HCT116 (cell line): ENCODE measurements at regions not wholly inside any gene's neighbourhood (a gene's known extent, or its start where the extent isn't known, plus 50 kb on each side); places are given as distances from the start of the nearest gene placed in this dataset.
"Not testable (repeated sequence)": the region's sequence is repeated elsewhere in the genome, so short reads cannot be mapped to it uniquely, and the experiment has no call there.

Source experiments
- ATAC-seq: fragments of 200-7000 bp; cut with Tn5 transposase; 2 replicates; pipeline ENCODE4 v1.9.1; 2020; ENCODE audit warnings: mild to moderate bottlenecking, moderate library complexity
- BruUV-seq: library from RNA; stranded (reverse); fragments of 400-500 nt; replicated peaks from 2 replicates; lab custom pipeline; 2021; lab: Mats Ljungman, UMichigan
- CTCF ChIA-PET: fragments of 300-600 bp; sonication (Branson Sonifier 250); formaldehyde crosslinking; loops from one replicate; lab custom pipeline; 2021; ENCODE audit warnings: antibody characterized with exemption; lab: Charles Lee
- POLR2A ChIA-PET: fragments of 300-600, 350-600 bp; sonication (Branson Sonifier 250); formaldehyde crosslinking; loops from one replicate; lab custom pipeline; 2021; ENCODE audit warnings: antibody characterized with exemption; lab: Charles Lee
- RAD21 ChIA-PET, 2 experiments: fragments of 300-600 bp; sonication (Branson Sonifier 250); formaldehyde crosslinking; loops; one replicate each; lab custom pipeline; 2023; ENCODE audit warnings: low total read pairs in 2 of 2; ENCODE audit not compliant: uncharacterized antibody in 2 of 2, unreplicated experiment in 2 of 2, low non-redundant PET in 1 of 2; lab: Charles Lee
- DNase-seq: peaks from one replicate; pipeline ENCODE4 v3.0.0-alpha.2; 2010; ENCODE audit warnings: low read depth, low spot score
- H2AFZ ChIP-seq: fragments of 200-600 bp; shearing (Covaris generic), sonication (generic); 2 replicates; pipeline ENCODE4 v1.6.1; 2017; ENCODE audit warnings: low read depth, mixed run types, mixed read lengths, antibody characterized with exemption, low read length; ENCODE audit not compliant: poor library complexity, severe bottlenecking
- H3K27ac ChIP-seq: 2 replicates; pipeline ENCODE4 v1.5.1; 2012; ENCODE audit warnings: low read depth, low read length
- H3K27me3 ChIP-seq: fragments of 200-600 bp; sonication (generic); 2 replicates; pipeline ENCODE4 v1.6.1; 2016; ENCODE audit warnings: mixed run types, low read length, mixed read lengths; ENCODE audit not compliant: insufficient read depth
- H3K36me3 ChIP-seq, 2 experiments: fragments of 200-500 bp in 1 of 2; fragments of 200-600 bp in 1 of 2; sonication (Bioruptor generic) in 1 of 2; sonication (generic) in 1 of 2; 2 replicates each; pipeline versions ENCODE4 v1.5.1 to v1.6.1; 2014 to 2016; ENCODE audit warnings: low read length in 2 of 2, inconsistent platforms in 1 of 2, mixed read lengths in 1 of 2, mixed run types in 1 of 2; ENCODE audit not compliant: insufficient read depth in 2 of 2, control insufficient read depth in 1 of 2
- H3K4me1 ChIP-seq, 2 experiments: fragments of 200-600 bp in 1 of 2; sonication (generic) in 1 of 2; 2 replicates each; pipeline versions ENCODE4 v1.5.1 to v1.6.1; 2012 to 2017; ENCODE audit warnings: low read length in 2 of 2, inconsistent platforms in 1 of 2, mild to moderate bottlenecking in 1 of 2, mixed read lengths in 1 of 2, mixed run types in 1 of 2, moderate library complexity in 1 of 2; ENCODE audit not compliant: insufficient read depth in 2 of 2, control insufficient read depth in 1 of 2
- H3K4me2 ChIP-seq: fragments of 200-600 bp; sonication (generic); 2 replicates; pipeline ENCODE4 v1.6.1; 2017; ENCODE audit warnings: mixed run types, low read length, mixed read lengths
- H3K4me3 ChIP-seq, 2 experiments: fragments of 200-600 bp in 1 of 2; sonication (generic) in 1 of 2; replicated peaks in 1 of 2; 2 replicates each; pipeline ENCODE4 v1.5.1; 2011 to 2016; ENCODE audit warnings: low read length in 2 of 2, control low read depth in 1 of 2, low read depth in 1 of 2, mild to moderate bottlenecking in 1 of 2, mixed read lengths in 1 of 2, mixed run types in 1 of 2
- H3K79me2 ChIP-seq: fragments of 200-600 bp; sonication (generic); 2 replicates; pipeline ENCODE4 v1.6.1; 2017; ENCODE audit warnings: mild to moderate bottlenecking, mixed run types, low read length, moderate library complexity, mixed read lengths; ENCODE audit not compliant: insufficient read depth
- H3K9ac ChIP-seq: fragments of 200-600 bp; sonication (generic); 2 replicates; pipeline ENCODE4 v1.6.1; 2016; ENCODE audit warnings: low read length, mixed read lengths
- H3K9me2 ChIP-seq: fragments of 200-600 bp; sonication (generic), shearing (Covaris generic); 2 replicates; pipeline ENCODE4 v1.6.1; 2017; ENCODE audit warnings: mixed run types, mild to moderate bottlenecking, moderate library complexity; ENCODE audit not compliant: insufficient read depth
- H3K9me3 ChIP-seq, 2 experiments: fragments of 200-500 bp in 1 of 2; fragments of 200-600 bp in 1 of 2; sonication (Bioruptor generic) in 1 of 2; sonication (generic) in 1 of 2; 2 replicates each; pipeline ENCODE4 v1.6.1; 2014 to 2017; ENCODE audit warnings: low read length in 2 of 2, mixed read lengths in 2 of 2, inconsistent platforms in 1 of 2, low read depth in 1 of 2, mild to moderate bottlenecking in 1 of 2, mixed run types in 1 of 2, moderate library complexity in 1 of 2; ENCODE audit not compliant: control insufficient read depth in 1 of 2, insufficient read depth in 1 of 2
- H4K20me1 ChIP-seq: fragments of 200-600 bp; sonication (generic), shearing (Covaris generic); 2 replicates; pipeline ENCODE4 v1.6.1; 2017; ENCODE audit warnings: mixed run types, mild to moderate bottlenecking, moderate library complexity; ENCODE audit not compliant: insufficient read depth
- intact Hi-C: fragments of 100-400 bp; cut with micrococcal nuclease; formaldehyde crosslinking; loops from 2 replicates; pipeline ENCODE4 v1.10.0; 2022

GRCh38 chr3:195642311-195642710 is 58.6 kb upstream of the APOD start:
- H3K27ac ChIP-seq, POLR2A ChIA-PET, H3K9ac ChIP-seq, H3K79me2 ChIP-seq, ATAC-seq, H3K4me2 ChIP-seq, RAD21 ChIA-PET, H3K4me1 ChIP-seq, H3K9me3 ChIP-seq, H3K4me3 ChIP-seq, H4K20me1 ChIP-seq, H3K36me3 ChIP-seq, H3K27me3 ChIP-seq, CTCF ChIA-PET, DNase-seq, BruUV-seq, H2AFZ ChIP-seq, intact Hi-C loops, H3K9me2 ChIP-seq: not testable (repeated sequence)

GRCh38 chr3:195638456-195638855 is 54.7 kb upstream of the APOD start:
- H3K4me2 ChIP-seq, BruUV-seq, H3K27ac ChIP-seq, DNase-seq, intact Hi-C loops, H3K9ac ChIP-seq, ATAC-seq, H3K9me3 ChIP-seq, H3K4me1 ChIP-seq, POLR2A ChIA-PET, H3K79me2 ChIP-seq, CTCF ChIA-PET, H2AFZ ChIP-seq, H3K9me2 ChIP-seq, H3K27me3 ChIP-seq, RAD21 ChIA-PET, H3K36me3 ChIP-seq, H3K4me3 ChIP-seq, H4K20me1 ChIP-seq: not testable (repeated sequence)

- H3K27ac ChIP-seq, H3K36me3 ChIP-seq, H3K79me2 ChIP-seq, BruUV-seq, H3K4me3 ChIP-seq, H3K9me3 ChIP-seq, DNase-seq, CTCF ChIA-PET, H3K4me1 ChIP-seq, H3K27me3 ChIP-seq, H3K9ac ChIP-seq, intact Hi-C loops, POLR2A ChIA-PET, H4K20me1 ChIP-seq, H3K4me2 ChIP-seq, ATAC-seq, RAD21 ChIA-PET, H3K9me2 ChIP-seq, H2AFZ ChIP-seq: not testable (repeated sequence)
Measured at GRCh38 chr3:195637473-195638233, 53.9 kb upstream of the APOD start.

- H3K4me3 ChIP-seq, CTCF ChIA-PET, ATAC-seq, H3K27me3 ChIP-seq, RAD21 ChIA-PET, H3K27ac ChIP-seq, H3K4me2 ChIP-seq, BruUV-seq, DNase-seq, H3K79me2 ChIP-seq, H2AFZ ChIP-seq, H4K20me1 ChIP-seq, H3K36me3 ChIP-seq, H3K4me1 ChIP-seq, H3K9ac ChIP-seq, H3K9me2 ChIP-seq, H3K9me3 ChIP-seq, intact Hi-C loops, POLR2A ChIA-PET: not testable (repeated sequence)
Measured at GRCh38 chr3:195637011-195637410, 53.3 kb upstream of the APOD start.
